Prostate gland (tissue), 2 donors: ENCODE measurements at regions not wholly inside any gene's neighbourhood (a gene's known extent, or its start where the extent isn't known, plus 50 kb on each side); places are given as distances from the start of the nearest gene placed in this dataset.

ENCODE experiments used
- DNase-seq: peaks from one replicate; pipeline ENCODE4 v3.0.0-alpha.2; 2019; ENCODE audit warnings: low spot score
- H3K27ac ChIP-seq, 2 donors: fragments of 200-600 bp; sonication (generic); 2 replicates each; pipeline ENCODE4 v1.5.1; 2017 to 2019
- H3K27me3 ChIP-seq: fragments of 200-600 bp; sonication (generic); replicated peaks from 2 replicates; pipeline ENCODE4 v1.5.1; 2019; ENCODE audit not compliant: insufficient read depth
- H3K36me3 ChIP-seq, 2 donors: fragments of 200-600 bp; sonication (generic); 1 replicate in 1 of 2; 2 replicates in 1 of 2; pipeline versions ENCODE4 v1.5.1 to v1.8.1; 2017 to 2019
- H3K4me1 ChIP-seq: fragments of 200-600 bp; sonication (generic); replicated peaks from 2 replicates; pipeline ENCODE4 v1.5.1; 2019
- H3K4me3 ChIP-seq, 2 donors: fragments of 200-600 bp; sonication (generic); 2 replicates each; pipeline ENCODE4 v1.5.1; 2017 to 2019
- H3K9me3 ChIP-seq: fragments of 200-600 bp; sonication (generic); 2 replicates; pipeline ENCODE4 v1.5.1; 2017
- POLR2A ChIP-seq: fragments of 450-650 bp; IDR thresholded peaks from one replicate; pipeline ENCODE4 v1.6.1; 2016; ENCODE audit warnings: antibody characterized with exemption, mild to moderate bottlenecking
- POLR2AphosphoS5 ChIP-seq: sonication (generic); formaldehyde crosslinking; IDR thresholded peaks from one replicate; pipeline ENCODE4 v1.6.1; 2017; ENCODE audit warnings: antibody characterized with exemption
- WGBS: methylation state at CpG from one replicate; pipeline ENCODE4 v1.1.5; 2018; 5-methylcytosine and 5-hydroxymethylcytosine counted together
- intact Hi-C: fragments of 100-400 bp; cut with DNase I; formaldehyde crosslinking; loops from one replicate; pipeline ENCODE4 v1.14.2; 2022
- TF ChIP-seq, protein P1 (sequence below), 4 experiments: fragments of 200-600 bp in 2 of 4; fragments of 450-650 bp in 2 of 4; sonication (generic) in 2 of 4; IDR thresholded peaks; 1 replicate in 3 of 4; 2 replicates in 1 of 4; pipeline ENCODE4 v1.5.1; 2016 to 2019; ENCODE audit warnings: antibody characterized with exemption in 4 of 4, mild to moderate bottlenecking in 2 of 4, moderate library complexity in 2 of 4

- no peaks in the 10 kb centered on the region for H3K27me3 ChIP-seq
- no peaks in the 10 kb centered on the region for H3K9me3 ChIP-seq
- H3K4me3 ChIP-seq = no peak overlapping the region
- intact Hi-C loops = no loop called here
- no peaks in the 10 kb centered on the region for H3K36me3 ChIP-seq
- DNase-seq = no peak
- H3K4me1 ChIP-seq = no peaks in the 10 kb centered on the region
- H3K27ac ChIP-seq = no peak overlapping the region
- WGBS = 80% methylated on average over 6 of the region's 6 CpGs
- no peak for TF ChIP-seq POLR2AphosphoS5
- TF ChIP-seq, protein P1, sequence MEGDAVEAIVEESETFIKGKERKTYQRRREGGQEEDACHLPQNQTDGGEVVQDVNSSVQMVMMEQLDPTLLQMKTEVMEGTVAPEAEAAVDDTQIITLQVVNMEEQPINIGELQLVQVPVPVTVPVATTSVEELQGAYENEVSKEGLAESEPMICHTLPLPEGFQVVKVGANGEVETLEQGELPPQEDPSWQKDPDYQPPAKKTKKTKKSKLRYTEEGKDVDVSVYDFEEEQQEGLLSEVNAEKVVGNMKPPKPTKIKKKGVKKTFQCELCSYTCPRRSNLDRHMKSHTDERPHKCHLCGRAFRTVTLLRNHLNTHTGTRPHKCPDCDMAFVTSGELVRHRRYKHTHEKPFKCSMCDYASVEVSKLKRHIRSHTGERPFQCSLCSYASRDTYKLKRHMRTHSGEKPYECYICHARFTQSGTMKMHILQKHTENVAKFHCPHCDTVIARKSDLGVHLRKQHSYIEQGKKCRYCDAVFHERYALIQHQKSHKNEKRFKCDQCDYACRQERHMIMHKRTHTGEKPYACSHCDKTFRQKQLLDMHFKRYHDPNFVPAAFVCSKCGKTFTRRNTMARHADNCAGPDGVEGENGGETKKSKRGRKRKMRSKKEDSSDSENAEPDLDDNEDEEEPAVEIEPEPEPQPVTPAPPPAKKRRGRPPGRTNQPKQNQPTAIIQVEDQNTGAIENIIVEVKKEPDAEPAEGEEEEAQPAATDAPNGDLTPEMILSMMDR (IDR thresholded peaks at IDR 0.05) = no peak
- no peak for TF ChIP-seq POLR2A
Observed at GRCh38 chrX:39201305-39201990, 400.2 kb downstream of the MID1IP1 start.

DNA sequence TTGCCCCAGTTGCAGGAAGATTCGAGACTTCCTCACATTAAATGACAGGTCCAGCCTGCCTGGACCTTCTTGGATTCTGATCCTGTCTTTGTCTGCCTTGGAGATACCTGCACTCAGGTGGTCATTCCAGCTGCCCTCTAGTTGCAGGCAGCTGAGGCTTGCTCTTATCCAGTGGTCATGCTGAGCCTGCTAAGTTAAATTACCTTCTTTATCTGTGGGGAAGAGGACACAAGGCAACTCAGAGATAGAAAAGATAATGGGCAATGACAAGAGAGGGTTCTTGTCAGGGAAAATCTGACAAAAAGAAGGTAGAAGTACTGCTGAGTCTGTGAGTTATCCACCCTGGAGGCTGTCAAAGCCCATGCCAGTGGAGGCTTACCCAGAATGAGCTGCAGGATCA lies 401.4 kb downstream of the MID1IP1 start:
- no peak for TF ChIP-seq POLR2AphosphoS5
- TF ChIP-seq, protein P1 (IDR thresholded peaks at IDR 0.05) = no peak
- no peak for TF ChIP-seq POLR2A
- Histone ChIP-seq H3K4me1 (no peaks in the 10 kb centered on the region), H3K27me3 (no peaks in the 10 kb centered on the region), H3K4me3 (no peak overlapping the region), H3K9me3 (no peaks in the 10 kb centered on the region), H3K27ac (no peak overlapping the region), H3K36me3 (no peaks in the 10 kb centered on the region)
- 70% methylated on average over 1 of the region's 1 CpG for WGBS
- no peak for DNase-seq
- intact Hi-C loops = no loop called here

- H3K4me1 ChIP-seq = no peaks in the 10 kb centered on the region
- 72% methylated on average over 3 of the region's 3 CpGs for WGBS
- H3K4me3 ChIP-seq = no peak overlapping the region
- no peaks in the 10 kb centered on the region for H3K27me3 ChIP-seq
- no peak for DNase-seq
- intact Hi-C loops = no loop called here
- no peaks in the 10 kb centered on the region for H3K36me3 ChIP-seq
- no peak for TF ChIP-seq POLR2AphosphoS5
- TF ChIP-seq POLR2A = no peak
- TF ChIP-seq, protein P1 (IDR thresholded peaks at IDR 0.05) = no peak
- no peak overlapping the region for H3K27ac ChIP-seq
- no peaks in the 10 kb centered on the region for H3K9me3 ChIP-seq
Observed at GRCh38 chrX:39203427-39203826, 402.2 kb downstream of the MID1IP1 start.

- WGBS = 77% methylated on average over 2 of the region's 2 CpGs
- DNase-seq = no peak
- no peak for TF ChIP-seq POLR2A
- no peak overlapping the region for H3K27ac ChIP-seq
- intact Hi-C loops = no loop called here
- no peaks in the 10 kb centered on the region for H3K36me3 ChIP-seq
- H3K4me3 ChIP-seq = no peak overlapping the region
- H3K4me1 ChIP-seq = no peaks in the 10 kb centered on the region
- H3K9me3 ChIP-seq = no peaks in the 10 kb centered on the region
- H3K27me3 ChIP-seq = no peaks in the 10 kb centered on the region
Observed at GRCh38 chrX:39204353-39204752, 403.1 kb downstream of the MID1IP1 start.

GRCh38 chrX:39204945-39205344 lies 403.7 kb downstream of the MID1IP1 start:
- Histone ChIP-seq H3K9me3 (no peaks in the 10 kb centered on the region), H3K36me3 (no peaks in the 10 kb centered on the region), H3K27me3 (no peaks in the 10 kb centered on the region), H3K4me1 (no peaks in the 10 kb centered on the region), H3K4me3 (no peak overlapping the region), H3K27ac (no peak overlapping the region)
- DNase-seq = no peak
- intact Hi-C loops = no loop called here
- no peak for TF ChIP-seq POLR2A
- TF ChIP-seq POLR2AphosphoS5 = no peak
- TF ChIP-seq, protein P1 (IDR thresholded peaks at IDR 0.05) = no peak
- 100% methylated on average over 1 of the region's 1 CpG for WGBS
